Vagina (tissue), 2 donors: ENCODE measurements at regions not wholly inside any gene's neighbourhood (a gene's known extent, or its start where the extent isn't known, plus 50 kb on each side); places are given as distances from the start of the nearest gene placed in this dataset.

Experiments
- DNase-seq, 2 donors: peaks; one replicate each; pipeline ENCODE4 v3.0.0-alpha.2; 2017; ENCODE audit errors: extremely low spot score in 2 of 2
- H3K27ac ChIP-seq: fragments of 200-600 bp; sonication (generic); one replicate; pipeline ENCODE4 v1.5.1; 2019
- H3K27me3 ChIP-seq: fragments of 200-600 bp; sonication (generic); one replicate; pipeline ENCODE4 v1.5.1; 2019
- H3K36me3 ChIP-seq, 2 donors: fragments of 200-600 bp; sonication (generic); one replicate each; pipeline ENCODE4 v1.5.1; 2017 to 2019
- H3K4me1 ChIP-seq: fragments of 200-600 bp; sonication (generic); one replicate; pipeline ENCODE4 v1.5.1; 2019
- H3K4me3 ChIP-seq, 2 donors: fragments of 200-600 bp; sonication (generic); 1 replicate in 1 of 2; 2 replicates in 1 of 2; pipeline ENCODE4 v1.5.1; 2016 to 2019
- H3K9me3 ChIP-seq: fragments of 200-600 bp; sonication (generic); one replicate; pipeline ENCODE4 v1.5.1; 2019
- CTCF ChIP-seq, 3 experiments: fragments of 450-650 bp in 2 of 3; fragments of 200-600 bp in 1 of 3; sonication (generic) in 1 of 3; IDR thresholded peaks; one replicate each; pipeline ENCODE4 v1.5.1; 2017 to 2019; ENCODE audit warnings: antibody characterized with exemption in 3 of 3, mild to moderate bottlenecking in 2 of 3, moderate library complexity in 2 of 3
- POLR2A ChIP-seq, 2 donors: fragments of 450-650 bp; IDR thresholded peaks; one replicate each; pipeline ENCODE4 v1.6.1; 2017; ENCODE audit warnings: antibody characterized with exemption in 2 of 2, mild to moderate bottlenecking in 2 of 2, moderate library complexity in 2 of 2
- POLR2AphosphoS5 ChIP-seq, 2 donors: sonication (generic); formaldehyde crosslinking; IDR thresholded peaks; one replicate each; pipeline ENCODE4 v1.9.0; 2017; ENCODE audit warnings: antibody characterized with exemption in 2 of 2, mild to moderate bottlenecking in 2 of 2, low read depth in 1 of 2; ENCODE audit not compliant: insufficient read depth in 1 of 2
- intact Hi-C: fragments of 100-400 bp; cut with DNase I; formaldehyde crosslinking; loops from one replicate; pipeline ENCODE4 v1.15.1; 2023

- intact Hi-C loops, result no loop called here
- TF ChIP-seq CTCF (IDR thresholded peaks at IDR 0.05), result no peak
- no peak for TF ChIP-seq POLR2A (IDR thresholded peaks at IDR 0.05)
Measured at GRCh38 chr1:187046293-187046692, 217.5 kb downstream of the PLA2G4A start.

GRCh38 chr1:187047298-187047697, 218.5 kb downstream of the PLA2G4A start:
- Histone ChIP-seq H3K4me3 (no peak overlapping the region), H3K4me1 (no peaks in the 10 kb centered on the region), H3K27ac (no peak overlapping the region), H3K36me3 (no peaks in the 10 kb centered on the region), H3K27me3 (no peaks in the 10 kb centered on the region), H3K9me3 (no peaks in the 10 kb centered on the region)
- no peak for TF ChIP-seq CTCF (IDR thresholded peaks at IDR 0.05)
- no peak for TF ChIP-seq POLR2AphosphoS5 (IDR thresholded peaks at IDR 0.05; ENCODE audit: insufficient read depth in 1 of 2, low read depth in 1 of 2)
- no peak for TF ChIP-seq POLR2A (IDR thresholded peaks at IDR 0.05)
- no peak for DNase-seq
- intact Hi-C loops, result no loop called here

More at GRCh38 chr1:187046293-187046692, 217.5 kb downstream of the PLA2G4A start:
- Histone ChIP-seq H3K36me3 (no peaks in the 10 kb centered on the region), H3K27me3 (no peaks in the 10 kb centered on the region), H3K4me1 (no peaks in the 10 kb centered on the region), H3K27ac (no peak overlapping the region), H3K9me3 (no peaks in the 10 kb centered on the region), H3K4me3 (no peak overlapping the region)
- no peak for DNase-seq

- H3K9me3 ChIP-seq, result no peaks in the 10 kb centered on the region
- H3K27ac ChIP-seq, result no peak overlapping the region
- H3K4me3 ChIP-seq, result no peak overlapping the region
- intact Hi-C loops, result no loop called here
- H3K36me3 ChIP-seq, result no peaks in the 10 kb centered on the region
- no peaks in the 10 kb centered on the region for H3K4me1 ChIP-seq
- no peaks in the 10 kb centered on the region for H3K27me3 ChIP-seq
- DNase-seq, result no peak
- no peak for TF ChIP-seq POLR2A (IDR thresholded peaks at IDR 0.05)
- TF ChIP-seq CTCF (IDR thresholded peaks at IDR 0.05), result peak in 2 of 3 experiments; percentile 10 to 17
- TF ChIP-seq POLR2AphosphoS5 (IDR thresholded peaks at IDR 0.05; ENCODE audit: insufficient read depth in 1 of 2, low read depth in 1 of 2), result no peak
Measured at GRCh38 chr1:187051618-187052232, 223.0 kb downstream of the PLA2G4A start.

- H3K27ac ChIP-seq, result no peak overlapping the region
- no peaks in the 10 kb centered on the region for H3K9me3 ChIP-seq
- H3K36me3 ChIP-seq, result no peaks in the 10 kb centered on the region
- no peak overlapping the region for H3K4me3 ChIP-seq
- H3K27me3 ChIP-seq, result no peaks in the 10 kb centered on the region
- no peak for TF ChIP-seq POLR2AphosphoS5 (IDR thresholded peaks at IDR 0.05; ENCODE audit: insufficient read depth in 1 of 2, low read depth in 1 of 2)
- TF ChIP-seq CTCF (IDR thresholded peaks at IDR 0.05), result no peak
- no peak for TF ChIP-seq POLR2A (IDR thresholded peaks at IDR 0.05)
- H3K4me1 ChIP-seq, result no peaks in the 10 kb centered on the region
- DNase-seq, result no peak
- intact Hi-C loops, result no loop called here
Measured at GRCh38 chr1:187053876-187054275, 225.1 kb downstream of the PLA2G4A start.

GRCh38 chr1:187054862-187055757, 226.4 kb downstream of the PLA2G4A start:
- TF ChIP-seq POLR2A (IDR thresholded peaks at IDR 0.05) (no peak), POLR2AphosphoS5 (IDR thresholded peaks at IDR 0.05; ENCODE audit: insufficient read depth in 1 of 2, low read depth in 1 of 2) (no peak), CTCF (IDR thresholded peaks at IDR 0.05) (no peak)
- no peaks in the 10 kb centered on the region for H3K4me1 ChIP-seq
- no peak overlapping the region for H3K27ac ChIP-seq
- no peaks in the 10 kb centered on the region for H3K9me3 ChIP-seq
- H3K4me3 ChIP-seq, result no peak overlapping the region
- no peak for DNase-seq
- intact Hi-C loops, result no loop called here
- no peaks in the 10 kb centered on the region for H3K36me3 ChIP-seq
- H3K27me3 ChIP-seq, result no peaks in the 10 kb centered on the region
